Hepatocyte (in vitro differentiated cells): ENCODE measurements at regions not wholly inside any gene's neighbourhood (a gene's known extent, or its start where the extent isn't known, plus 50 kb on each side); places are given as distances from the start of the nearest gene placed in this dataset.

ENCODE experiments used
- DNase-seq: peaks from one replicate; pipeline ENCODE4 v3.0.0-alpha.2; 2016; ENCODE audit warnings: low spot score
- H2AFZ ChIP-seq: fragments of 200-600 bp; sonication (generic); 2 replicates; pipeline ENCODE4 v1.6.0; 2016; ENCODE audit warnings: antibody characterized with exemption, mild to moderate bottlenecking
- H3K27ac ChIP-seq: fragments of 200-600 bp; sonication (generic); 2 replicates; pipeline ENCODE4 v1.5.1; 2016; ENCODE audit warnings: mild to moderate bottlenecking
- H3K27me3 ChIP-seq: fragments of 200-600 bp; sonication (generic); 2 replicates; pipeline ENCODE4 v1.6.1; 2016
- H3K36me3 ChIP-seq: fragments of 200-600 bp; sonication (generic); replicated peaks from 2 replicates; pipeline ENCODE4 v1.5.1; 2016; ENCODE audit warnings: low read depth; ENCODE audit not compliant: insufficient read depth
- H3K4me1 ChIP-seq: fragments of 200-600 bp; sonication (generic); 2 replicates; pipeline ENCODE4 v1.5.1; 2016; ENCODE audit warnings: mild to moderate bottlenecking, moderate library complexity; ENCODE audit not compliant: insufficient read depth
- H3K4me2 ChIP-seq: fragments of 200-600 bp; sonication (generic); 2 replicates; pipeline ENCODE4 v1.6.0; 2016
- H3K4me3 ChIP-seq: fragments of 200-600 bp; sonication (generic); 2 replicates; pipeline ENCODE4 v1.5.1; 2016; ENCODE audit warnings: mild to moderate bottlenecking
- H3K79me2 ChIP-seq: fragments of 200-600 bp; sonication (generic); 2 replicates; pipeline ENCODE4 v1.6.0; 2017; ENCODE audit warnings: mild to moderate bottlenecking
- H3K9me2 ChIP-seq: fragments of 200-600 bp; sonication (generic); replicated peaks from 2 replicates; pipeline ENCODE4 v1.6.0; 2017; ENCODE audit warnings: mild to moderate bottlenecking; ENCODE audit not compliant: insufficient read depth
- H3K9me3 ChIP-seq: fragments of 200-600 bp; sonication (generic); 2 replicates; pipeline ENCODE4 v1.5.1; 2016; ENCODE audit warnings: low read depth, mild to moderate bottlenecking
- H4K20me1 ChIP-seq: fragments of 200-600 bp; sonication (generic); 2 replicates; pipeline ENCODE4 v1.6.0; 2016; ENCODE audit warnings: mild to moderate bottlenecking; ENCODE audit not compliant: insufficient read depth, poor library complexity, severe bottlenecking
- CTCF ChIP-seq: fragments of 200-600 bp; sonication (generic); IDR thresholded peaks from 2 replicates; pipeline ENCODE4 v1.5.1; 2016; ENCODE audit warnings: antibody characterized with exemption, mild to moderate bottlenecking; ENCODE audit not compliant: poor library complexity
- EZH2 ChIP-seq: fragments of 200-600 bp; sonication (generic); IDR thresholded peaks from 2 replicates; pipeline ENCODE4 v1.6.1; 2016; ENCODE audit warnings: antibody characterized with exemption, mild to moderate bottlenecking, borderline replicate concordance
- EZH2phosphoT487 ChIP-seq: fragments of 200-600 bp; sonication (generic); IDR thresholded peaks from one replicate; pipeline ENCODE4 v1.6.1; 2018; ENCODE audit warnings: antibody characterized with exemption, mild to moderate bottlenecking, low read depth, moderate library complexity; ENCODE audit not compliant: unreplicated experiment, severe bottlenecking
- WGBS: methylation state at CpG from one replicate; pipeline ENCODE4 v1.1.6; 2016; ENCODE audit warnings: low lambda C conversion rate; ENCODE audit errors: missing lambda C conversion rate; 5-methylcytosine and 5-hydroxymethylcytosine counted together

GRCh38 chr7:155378580-155378934 is 79.4 kb upstream of the EN2 start:
- Histone ChIP-seq H3K27me3 (peaks cover 99% of the 10 kb centered on the region), H3K79me2 (no peaks in the 10 kb centered on the region), H3K4me2 (peak overlapping the region; percentile 73), H2AFZ (no peak overlapping the region), H4K20me1 (no peaks in the 10 kb centered on the region), H3K9me3 (no peaks in the 10 kb centered on the region), H3K27ac (no peak overlapping the region), H3K4me1 (peaks cover 35% of the 10 kb centered on the region), H3K36me3 (no peaks in the 10 kb centered on the region), H3K4me3 (no peak overlapping the region), H3K9me2 (no peaks in the 10 kb centered on the region)
- TF ChIP-seq EZH2, result peak; percentile 31
- TF ChIP-seq CTCF, result no peak
- WGBS, result 18% methylated on average over 6 of the region's 6 CpGs
- no peak for DNase-seq

GRCh38 chr7:155378959-155379871 is 78.7 kb upstream of the EN2 start:
- Histone ChIP-seq H4K20me1 (no peaks in the 10 kb centered on the region), H3K9me3 (no peaks in the 10 kb centered on the region), H3K79me2 (no peaks in the 10 kb centered on the region), H3K36me3 (no peaks in the 10 kb centered on the region), H3K4me1 (peaks cover 28% of the 10 kb centered on the region), H3K4me2 (no peak overlapping the region), H3K4me3 (no peak overlapping the region), H3K9me2 (no peaks in the 10 kb centered on the region), H3K27me3 (peaks cover 99% of the 10 kb centered on the region), H2AFZ (no peak overlapping the region), H3K27ac (no peak overlapping the region)
- 21% methylated on average over 10 of the region's 10 CpGs for WGBS
- TF ChIP-seq CTCF (no peak), EZH2 (peak; percentile 67), EZH2phosphoT487 (peak; percentile 18)
- DNase-seq, result no peak

- Histone ChIP-seq H3K4me3 (no peak overlapping the region), H3K36me3 (no peaks in the 10 kb centered on the region), H3K4me2 (no peak overlapping the region), H3K9me2 (no peaks in the 10 kb centered on the region), H3K79me2 (no peaks in the 10 kb centered on the region), H3K27ac (no peak overlapping the region), H3K9me3 (no peaks in the 10 kb centered on the region), H3K27me3 (peaks cover 99% of the 10 kb centered on the region), H3K4me1 (peaks cover 20% of the 10 kb centered on the region), H2AFZ (no peak overlapping the region), H4K20me1 (no peaks in the 10 kb centered on the region)
- DNase-seq, result peak; percentile 92
- WGBS, result 4% methylated on average over 18 of the region's 18 CpGs
- peak; percentile 62 for TF ChIP-seq CTCF
- no peak for TF ChIP-seq EZH2phosphoT487
Observed at GRCh38 chr7:155380221-155380861, 77.6 kb upstream of the EN2 start.
